Prostate gland (tissue), 2 donors: ENCODE measurements at regions not wholly inside any gene's neighbourhood (a gene's known extent, or its start where the extent isn't known, plus 50 kb on each side); places are given as distances from the start of the nearest gene placed in this dataset.

Experiments
- CTCF ChIP-seq, 4 experiments: fragments of 200-600 bp in 2 of 4; fragments of 450-650 bp in 2 of 4; sonication (generic) in 2 of 4; IDR thresholded peaks; 1 replicate in 3 of 4; 2 replicates in 1 of 4; pipeline ENCODE4 v1.5.1; 2016 to 2019; ENCODE audit warnings: antibody characterized with exemption in 4 of 4, mild to moderate bottlenecking in 2 of 4, moderate library complexity in 2 of 4
- POLR2A ChIP-seq: fragments of 450-650 bp; IDR thresholded peaks from one replicate; pipeline ENCODE4 v1.6.1; 2016; ENCODE audit warnings: antibody characterized with exemption, mild to moderate bottlenecking
- POLR2AphosphoS5 ChIP-seq: sonication (generic); formaldehyde crosslinking; IDR thresholded peaks from one replicate; pipeline ENCODE4 v1.6.1; 2017; ENCODE audit warnings: antibody characterized with exemption

- TF ChIP-seq CTCF (IDR thresholded peaks at IDR 0.05) (no peak), POLR2A (no peak), POLR2AphosphoS5 (no peak)
Observed at GRCh38 chr11:86747801-86748200, 52.5 kb upstream of the PRSS23 start.
